CD4-positive, alpha-beta T cell treated with Interleukin-17A for 4 hours (primary cell): ENCODE measurements at regions not wholly inside any gene's neighbourhood (a gene's known extent, or its start where the extent isn't known, plus 50 kb on each side); places are given as distances from the start of the nearest gene placed in this dataset.

ENCODE experiments used
- DNase-seq: peaks from one replicate; pipeline ENCODE4 v3.0.0-alpha.2; 2020; ENCODE audit warnings: mixed read lengths

- no peak for DNase-seq
Observed at GRCh38 chr6:10028222-10028621, 386.7 kb downstream of the TFAP2A start.

GRCh38 chr6:10019851-10020250 is 395.0 kb downstream of the TFAP2A start:
- no peak for DNase-seq

GRCh38 chr6:10014557-10014956 is 400.3 kb downstream of the TFAP2A start:
- no peak for DNase-seq

- no peak for DNase-seq
Observed at GRCh38 chr6:10000551-10000950, 414.3 kb downstream of the TFAP2A start.

GRCh38 chr6:9999796-10000195 is 415.1 kb downstream of the TFAP2A start:
- DNase-seq, result no peak

- DNase-seq, result no peak
Observed at GRCh38 chr6:9986273-9986672, 428.6 kb downstream of the TFAP2A start.

GRCh38 chr6:9985481-9985880 is 429.4 kb downstream of the TFAP2A start:
- no peak for DNase-seq

GRCh38 chr6:9984607-9985006 is 430.3 kb downstream of the TFAP2A start:
- DNase-seq, result no peak

GRCh38 chr6:9983168-9983567 is 431.7 kb downstream of the TFAP2A start:
- DNase-seq, result no peak

- DNase-seq, result no peak
Observed at GRCh38 chr6:9982215-9982614, 432.7 kb downstream of the TFAP2A start.

- DNase-seq, result no peak
Observed at GRCh38 chr6:9979996-9980395, 434.9 kb downstream of the TFAP2A start.

- DNase-seq, result no peak
Observed at GRCh38 chr6:9978480-9978879, 436.4 kb downstream of the TFAP2A start.

GRCh38 chr6:9977411-9977810 is 437.5 kb downstream of the TFAP2A start:
- DNase-seq, result no peak

GRCh38 chr6:9961646-9962045 is 453.2 kb downstream of the TFAP2A start:
- DNase-seq, result no peak

- DNase-seq, result no peak
Observed at GRCh38 chr6:9957215-9957759, 457.6 kb downstream of the TFAP2A start.

GRCh38 chr6:9948678-9949077 is 466.2 kb downstream of the TFAP2A start:
- DNase-seq, result no peak

GRCh38 chr6:9943986-9944385 is 470.9 kb downstream of the TFAP2A start:
- no peak for DNase-seq

- no peak for DNase-seq
Observed at GRCh38 chr6:9943026-9943425, 471.8 kb downstream of the TFAP2A start.

GRCh38 chr6:9942131-9942530 is 472.7 kb downstream of the TFAP2A start:
- DNase-seq, result no peak

GRCh38 chr6:9938801-9939200 is 476.1 kb downstream of the TFAP2A start:
- no peak for DNase-seq

- no peak for DNase-seq
Observed at GRCh38 chr6:9937031-9937763, 477.7 kb downstream of the TFAP2A start.

GRCh38 chr6:9936551-9936950 is 478.3 kb downstream of the TFAP2A start:
- DNase-seq, result no peak

GRCh38 chr6:9933677-9934076 is 481.2 kb downstream of the TFAP2A start:
- no peak for DNase-seq

GRCh38 chr6:9927275-9927674 is 487.6 kb downstream of the TFAP2A start:
- DNase-seq, result no peak

- no peak for DNase-seq
Observed at GRCh38 chr6:9924971-9925370, 489.9 kb downstream of the TFAP2A start.
